ENCODE measurements at regions not wholly inside any gene's neighbourhood (a gene's known extent, or its start where the extent isn't known, plus 50 kb on each side); places are given as distances from the start of the nearest gene placed in this dataset.

DNA sequence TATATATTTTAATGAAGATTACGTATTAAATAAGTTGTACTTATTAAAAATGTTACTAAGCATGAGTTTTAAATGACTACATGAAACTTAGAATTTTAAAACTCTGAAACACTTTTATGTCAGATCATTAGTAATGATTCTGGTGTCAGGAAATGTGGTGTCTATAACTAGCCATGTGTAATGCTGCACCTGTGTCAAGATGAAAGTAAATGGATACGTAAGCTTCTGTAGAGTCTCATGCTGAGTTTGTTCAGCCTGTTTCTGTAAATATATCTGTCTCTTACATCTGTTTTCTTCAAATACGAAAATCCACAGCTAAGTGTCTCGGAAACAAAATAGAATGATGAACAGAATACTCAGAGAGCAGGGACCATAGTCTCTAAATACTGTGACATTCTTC is 278.0 kb upstream of the SMC2 start:
- TF ChIP-seq TCF7L2 (IDR thresholded peaks at IDR 0.05; ENCODE audit: low read depth, low read length): no peak
- TF ChIP-seq, protein P1, sequence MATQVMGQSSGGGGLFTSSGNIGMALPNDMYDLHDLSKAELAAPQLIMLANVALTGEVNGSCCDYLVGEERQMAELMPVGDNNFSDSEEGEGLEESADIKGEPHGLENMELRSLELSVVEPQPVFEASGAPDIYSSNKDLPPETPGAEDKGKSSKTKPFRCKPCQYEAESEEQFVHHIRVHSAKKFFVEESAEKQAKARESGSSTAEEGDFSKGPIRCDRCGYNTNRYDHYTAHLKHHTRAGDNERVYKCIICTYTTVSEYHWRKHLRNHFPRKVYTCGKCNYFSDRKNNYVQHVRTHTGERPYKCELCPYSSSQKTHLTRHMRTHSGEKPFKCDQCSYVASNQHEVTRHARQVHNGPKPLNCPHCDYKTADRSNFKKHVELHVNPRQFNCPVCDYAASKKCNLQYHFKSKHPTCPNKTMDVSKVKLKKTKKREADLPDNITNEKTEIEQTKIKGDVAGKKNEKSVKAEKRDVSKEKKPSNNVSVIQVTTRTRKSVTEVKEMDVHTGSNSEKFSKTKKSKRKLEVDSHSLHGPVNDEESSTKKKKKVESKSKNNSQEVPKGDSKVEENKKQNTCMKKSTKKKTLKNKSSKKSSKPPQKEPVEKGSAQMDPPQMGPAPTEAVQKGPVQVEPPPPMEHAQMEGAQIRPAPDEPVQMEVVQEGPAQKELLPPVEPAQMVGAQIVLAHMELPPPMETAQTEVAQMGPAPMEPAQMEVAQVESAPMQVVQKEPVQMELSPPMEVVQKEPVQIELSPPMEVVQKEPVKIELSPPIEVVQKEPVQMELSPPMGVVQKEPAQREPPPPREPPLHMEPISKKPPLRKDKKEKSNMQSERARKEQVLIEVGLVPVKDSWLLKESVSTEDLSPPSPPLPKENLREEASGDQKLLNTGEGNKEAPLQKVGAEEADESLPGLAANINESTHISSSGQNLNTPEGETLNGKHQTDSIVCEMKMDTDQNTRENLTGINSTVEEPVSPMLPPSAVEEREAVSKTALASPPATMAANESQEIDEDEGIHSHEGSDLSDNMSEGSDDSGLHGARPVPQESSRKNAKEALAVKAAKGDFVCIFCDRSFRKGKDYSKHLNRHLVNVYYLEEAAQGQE (IDR thresholded peaks at IDR 0.05; ENCODE audit: insufficient read depth in 1 of 2, low read depth in 2 of 2, low read length in 1 of 2): no peak
- TF ChIP-seq, protein P2, sequence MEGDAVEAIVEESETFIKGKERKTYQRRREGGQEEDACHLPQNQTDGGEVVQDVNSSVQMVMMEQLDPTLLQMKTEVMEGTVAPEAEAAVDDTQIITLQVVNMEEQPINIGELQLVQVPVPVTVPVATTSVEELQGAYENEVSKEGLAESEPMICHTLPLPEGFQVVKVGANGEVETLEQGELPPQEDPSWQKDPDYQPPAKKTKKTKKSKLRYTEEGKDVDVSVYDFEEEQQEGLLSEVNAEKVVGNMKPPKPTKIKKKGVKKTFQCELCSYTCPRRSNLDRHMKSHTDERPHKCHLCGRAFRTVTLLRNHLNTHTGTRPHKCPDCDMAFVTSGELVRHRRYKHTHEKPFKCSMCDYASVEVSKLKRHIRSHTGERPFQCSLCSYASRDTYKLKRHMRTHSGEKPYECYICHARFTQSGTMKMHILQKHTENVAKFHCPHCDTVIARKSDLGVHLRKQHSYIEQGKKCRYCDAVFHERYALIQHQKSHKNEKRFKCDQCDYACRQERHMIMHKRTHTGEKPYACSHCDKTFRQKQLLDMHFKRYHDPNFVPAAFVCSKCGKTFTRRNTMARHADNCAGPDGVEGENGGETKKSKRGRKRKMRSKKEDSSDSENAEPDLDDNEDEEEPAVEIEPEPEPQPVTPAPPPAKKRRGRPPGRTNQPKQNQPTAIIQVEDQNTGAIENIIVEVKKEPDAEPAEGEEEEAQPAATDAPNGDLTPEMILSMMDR (IDR thresholded peaks at IDR 0.05): no peak
- TF ChIP-seq POLR2AphosphoS5 (IDR thresholded peaks at IDR 0.05; ENCODE audit: low read depth, low read length): no peak
